ENCODE measurements at regions not wholly inside any gene's neighbourhood (a gene's known extent, or its start where the extent isn't known, plus 50 kb on each side); places are given as distances from the start of the nearest gene placed in this dataset.

GRCh38 chr3:5430701-5431100 is 243.2 kb downstream of the EDEM1 start:
- Histone ChIP-seq H3K4me3 (ENCODE audit: low read length) (no peak overlapping the region), H3K9ac (ENCODE audit: extremely low read depth, low read length, poor library complexity, severe bottlenecking) (no peak overlapping the region), H3K9me3 (ENCODE audit: control insufficient read depth, low read length) (no peaks in the 10 kb centered on the region), H3K27ac (ENCODE audit: low read depth, low read length) (no peak overlapping the region), H3K27me3 (ENCODE audit: control insufficient read depth, insufficient read depth, low read length, poor library complexity, severe bottlenecking) (no peaks in the 10 kb centered on the region), H3K36me3 (ENCODE audit: control insufficient read depth, insufficient read depth, low read length) (no peaks in the 10 kb centered on the region), H3K4me1 (ENCODE audit: control insufficient read depth, insufficient read depth, low read length) (no peaks in the 10 kb centered on the region)
- H3K4me3 Mint-ChIP-seq: no peak overlapping the region
- H3K9me3 Mint-ChIP-seq: no peaks in the 10 kb centered on the region
- no peak for DNase-seq
- peaks cover 5% of the 10 kb centered on the region for H3K27me3 Mint-ChIP-seq (ENCODE audit: insufficient read depth)
- 80 to 87% methylated on average over 1 of the region's 1 CpG for WGBS, 2 experiments (ENCODE audit: insufficient coverage in 1 of 2, insufficient read length in 1 of 2)
- H3K27ac Mint-ChIP-seq: no peak overlapping the region
- peaks cover 4% of the 10 kb centered on the region for H3K4me1 Mint-ChIP-seq
- TF ChIP-seq CTCF (conservative IDR thresholded peaks at IDR 0.05): no peak
- no peaks in the 10 kb centered on the region for H3K36me3 Mint-ChIP-seq (ENCODE audit: low read depth)

- H3K27me3 ChIP-seq (ENCODE audit: control insufficient read depth, insufficient read depth, low read length, poor library complexity, severe bottlenecking): peaks cover 2% of the 10 kb centered on the region
- H3K36me3 Mint-ChIP-seq (ENCODE audit: low read depth): no peaks in the 10 kb centered on the region
- no peaks in the 10 kb centered on the region for H3K9me3 Mint-ChIP-seq
- peaks cover 5% of the 10 kb centered on the region for H3K27me3 Mint-ChIP-seq (ENCODE audit: insufficient read depth)
- H3K4me3 Mint-ChIP-seq: no peak overlapping the region
- DNase-seq: no peak
- no peak overlapping the region for H3K9ac ChIP-seq (ENCODE audit: extremely low read depth, low read length, poor library complexity, severe bottlenecking)
- WGBS, 2 experiments (ENCODE audit: insufficient coverage in 1 of 2, insufficient read length in 1 of 2): 88 to 94% methylated on average over 2 to 4 of the region's 4 CpGs
- no peak for TF ChIP-seq CTCF (conservative IDR thresholded peaks at IDR 0.05)
- H3K4me1 Mint-ChIP-seq: peaks cover 3% of the 10 kb centered on the region
- no peaks in the 10 kb centered on the region for H3K9me3 ChIP-seq (ENCODE audit: control insufficient read depth, low read length)
- no peak overlapping the region for H3K27ac ChIP-seq (ENCODE audit: low read depth, low read length)
- H3K4me3 ChIP-seq (ENCODE audit: low read length): no peak overlapping the region
- H3K36me3 ChIP-seq (ENCODE audit: control insufficient read depth, insufficient read depth, low read length): no peaks in the 10 kb centered on the region
- no peaks in the 10 kb centered on the region for H3K4me1 ChIP-seq (ENCODE audit: control insufficient read depth, insufficient read depth, low read length)
- no peak overlapping the region for H3K27ac Mint-ChIP-seq
Observed at GRCh38 chr3:5431146-5431545, 243.6 kb downstream of the EDEM1 start.

GRCh38 chr3:5431811-5432378 is 244.4 kb downstream of the EDEM1 start:
- H3K27me3 ChIP-seq (ENCODE audit: control insufficient read depth, insufficient read depth, low read length, poor library complexity, severe bottlenecking): peaks cover 4% of the 10 kb centered on the region
- no peak for TF ChIP-seq CTCF (conservative IDR thresholded peaks at IDR 0.05)
- DNase-seq: no peak
- H3K9me3 ChIP-seq (ENCODE audit: control insufficient read depth, low read length): no peaks in the 10 kb centered on the region
- no peaks in the 10 kb centered on the region for H3K9me3 Mint-ChIP-seq
- H3K4me1 Mint-ChIP-seq: no peaks in the 10 kb centered on the region
- H3K27me3 Mint-ChIP-seq (ENCODE audit: insufficient read depth): peaks cover 3% of the 10 kb centered on the region
- H3K9ac ChIP-seq (ENCODE audit: extremely low read depth, low read length, poor library complexity, severe bottlenecking): no peak overlapping the region
- WGBS, 2 experiments (ENCODE audit: insufficient coverage in 1 of 2, insufficient read length in 1 of 2): 92 to 95% methylated on average over 5 of the region's 5 CpGs
- no peak overlapping the region for H3K27ac Mint-ChIP-seq
- no peak overlapping the region for H3K4me3 ChIP-seq (ENCODE audit: low read length)
- no peaks in the 10 kb centered on the region for H3K36me3 Mint-ChIP-seq (ENCODE audit: low read depth)
- no peak overlapping the region for H3K27ac ChIP-seq (ENCODE audit: low read depth, low read length)
- H3K36me3 ChIP-seq (ENCODE audit: control insufficient read depth, insufficient read depth, low read length): no peaks in the 10 kb centered on the region
- no peaks in the 10 kb centered on the region for H3K4me1 ChIP-seq (ENCODE audit: control insufficient read depth, insufficient read depth, low read length)
- no peak overlapping the region for H3K4me3 Mint-ChIP-seq

All from endodermal cell (in vitro differentiated cells).